Pancreas (tissue), 10 donors: ENCODE measurements at regions not wholly inside any gene's neighbourhood (a gene's known extent, or its start where the extent isn't known, plus 50 kb on each side); places are given as distances from the start of the nearest gene placed in this dataset.

Source experiments
- ATAC-seq, 4 donors: fragments of 200-7000 bp; cut with Tn5 transposase; one replicate each; pipeline versions ENCODE4 v1.8.0 to v1.9.1; 2020; ENCODE audit warnings: mild to moderate bottlenecking in 4 of 4, moderate library complexity in 4 of 4
- DNase-seq, 6 donors: peaks; one replicate each; pipeline ENCODE4 v3.0.0-alpha.2; 2020
- FAIRE-seq: peaks from 2 replicates; lab custom pipeline; 2012; peaks lifted over from hg19 to GRCh38; lab: Jason Lieb, UNC
- H3K27ac ChIP-seq, 4 donors: fragments of 200-600 bp; sonication (generic); 1 replicate in 3 of 4; 2 replicates in 1 of 4; pipeline versions ENCODE4 v1.5.0 to v1.8.0; 2020
- H3K27me3 ChIP-seq, 4 donors: fragments of 200-600 bp; one replicate each; pipeline ENCODE4 v1.8.0; 2021
- H3K36me3 ChIP-seq, 3 donors: fragments of 200-600 bp; sonication (generic) in 1 of 3; one replicate each; pipeline versions ENCODE4 v1.5.0 to v1.8.0; 2020 to 2021
- H3K4me1 ChIP-seq, 3 donors: fragments of 200-600 bp; one replicate each; pipeline ENCODE4 v1.8.0; 2021
- H3K4me3 ChIP-seq, 4 donors: fragments of 200-600 bp; sonication (generic) in 2 of 4; one replicate each; pipeline versions ENCODE4 v1.5.0 to v1.8.0; 2020 to 2021
- H3K9me3 ChIP-seq, 4 donors: fragments of 200-600 bp; one replicate each; pipeline ENCODE4 v1.8.0; 2021
- WGBS, 2 donors: extraction: QIAGEN DNeasy Blood & Tissue Kit; methylation state at CpG; one replicate each; pipeline ENCODE4 v1.1.7; 2013; 5-methylcytosine and 5-hydroxymethylcytosine counted together
- intact Hi-C, 3 donors: fragments of 100-400 bp; cut with DNase I; formaldehyde crosslinking; loops; one replicate each; pipeline versions ENCODE4 v1.11.1 to v1.14.2; 2022
- TF ChIP-seq, protein P1 (sequence below), 4 donors: fragments of 200-600 bp; sonication (generic) in 3 of 4; IDR thresholded peaks; one replicate each; pipeline versions ENCODE4 v1.5.0 to v1.8.0; 2021; ENCODE audit warnings: antibody characterized with exemption in 4 of 4
- donor health status: healthy with polysubstance abuse.
- donor health status: DM: no; HTN: no; CAD: no; lungs with moderate emphysema.
- donor health status: DM: no; HTN: no; CAD: no.
- donor health status: control.
- donor health status: control.
- donor health status: Bipolar disorder and iron deficiency.
- donor health status: DM: yes; HTN: yes; CAD: no.
- donor health status: DM: no; HTN: no; CAD: no.
- donor health status: DM: no; HTN: no; CAD: no.
- donor health status: DM: yes; HTN: yes; CAD: no.

DNA sequence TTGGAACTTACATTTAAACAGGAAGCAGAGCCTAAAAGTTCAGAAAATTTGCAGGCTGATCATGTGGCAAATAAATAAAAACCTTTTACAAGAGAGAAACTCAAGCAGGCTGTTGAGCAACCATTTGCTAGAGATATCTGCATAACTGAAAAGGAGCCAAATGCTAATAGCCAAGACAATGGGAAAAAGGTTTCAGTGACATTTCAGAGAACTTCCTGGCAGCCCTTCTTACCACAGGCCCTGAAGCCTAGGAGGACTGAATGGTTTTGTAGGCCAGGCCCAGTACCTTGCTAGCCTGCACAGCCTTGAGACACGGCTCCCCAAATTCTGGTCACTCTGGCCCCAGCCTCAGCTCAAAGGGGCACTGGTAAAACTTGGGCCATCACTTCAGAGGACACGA lies 945.1 kb downstream of the ADGRL3 start:
- FAIRE-seq (no peak), ATAC-seq (no peak), DNase-seq (no peak)
- Histone ChIP-seq H3K27ac (no peak overlapping the region), H3K4me1 (no peaks in the 10 kb centered on the region), H3K27me3 (no peaks in the 10 kb centered on the region), H3K4me3 (no peak overlapping the region), H3K9me3 (no peaks in the 10 kb centered on the region), H3K36me3 (no peaks in the 10 kb centered on the region)
- 47 to 56% methylated on average over 2 of the region's 2 CpGs for WGBS, 2 donors
- intact Hi-C loops, result no loop called here
- TF ChIP-seq, protein P1, sequence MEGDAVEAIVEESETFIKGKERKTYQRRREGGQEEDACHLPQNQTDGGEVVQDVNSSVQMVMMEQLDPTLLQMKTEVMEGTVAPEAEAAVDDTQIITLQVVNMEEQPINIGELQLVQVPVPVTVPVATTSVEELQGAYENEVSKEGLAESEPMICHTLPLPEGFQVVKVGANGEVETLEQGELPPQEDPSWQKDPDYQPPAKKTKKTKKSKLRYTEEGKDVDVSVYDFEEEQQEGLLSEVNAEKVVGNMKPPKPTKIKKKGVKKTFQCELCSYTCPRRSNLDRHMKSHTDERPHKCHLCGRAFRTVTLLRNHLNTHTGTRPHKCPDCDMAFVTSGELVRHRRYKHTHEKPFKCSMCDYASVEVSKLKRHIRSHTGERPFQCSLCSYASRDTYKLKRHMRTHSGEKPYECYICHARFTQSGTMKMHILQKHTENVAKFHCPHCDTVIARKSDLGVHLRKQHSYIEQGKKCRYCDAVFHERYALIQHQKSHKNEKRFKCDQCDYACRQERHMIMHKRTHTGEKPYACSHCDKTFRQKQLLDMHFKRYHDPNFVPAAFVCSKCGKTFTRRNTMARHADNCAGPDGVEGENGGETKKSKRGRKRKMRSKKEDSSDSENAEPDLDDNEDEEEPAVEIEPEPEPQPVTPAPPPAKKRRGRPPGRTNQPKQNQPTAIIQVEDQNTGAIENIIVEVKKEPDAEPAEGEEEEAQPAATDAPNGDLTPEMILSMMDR (IDR thresholded peaks at IDR 0.05), result no peak

DNA sequence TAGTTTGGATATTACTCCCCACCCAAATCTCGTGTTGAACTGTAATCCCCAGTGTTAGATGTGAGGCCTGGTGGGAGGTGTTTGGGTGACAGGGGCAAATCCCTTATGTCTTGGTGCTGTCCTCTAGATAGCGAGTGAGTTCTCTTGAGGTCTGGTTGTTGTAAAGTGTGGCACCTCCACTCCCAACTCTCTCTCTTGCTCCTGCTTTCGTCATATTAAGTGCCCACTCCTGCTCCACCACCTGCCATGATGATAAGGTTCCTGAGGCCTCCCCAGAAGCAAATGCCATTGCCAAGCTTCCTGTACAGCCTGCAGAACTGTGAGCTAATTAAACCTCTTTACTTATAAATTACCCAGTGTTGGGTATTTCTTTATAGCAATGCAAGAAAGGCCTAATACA lies 944.3 kb downstream of the ADGRL3 start:
- WGBS, 2 donors, result 47 to 58% methylated on average over 3 of the region's 3 CpGs
- FAIRE-seq, result no peak
- TF ChIP-seq, protein P1 (IDR thresholded peaks at IDR 0.05), result no peak
- intact Hi-C loops, result no loop called here
- no peak for DNase-seq
- Histone ChIP-seq H3K36me3 (no peaks in the 10 kb centered on the region), H3K9me3 (no peaks in the 10 kb centered on the region), H3K27me3 (no peaks in the 10 kb centered on the region), H3K4me3 (no peak overlapping the region), H3K27ac (no peak overlapping the region), H3K4me1 (no peaks in the 10 kb centered on the region)
- no peak for ATAC-seq

DNA sequence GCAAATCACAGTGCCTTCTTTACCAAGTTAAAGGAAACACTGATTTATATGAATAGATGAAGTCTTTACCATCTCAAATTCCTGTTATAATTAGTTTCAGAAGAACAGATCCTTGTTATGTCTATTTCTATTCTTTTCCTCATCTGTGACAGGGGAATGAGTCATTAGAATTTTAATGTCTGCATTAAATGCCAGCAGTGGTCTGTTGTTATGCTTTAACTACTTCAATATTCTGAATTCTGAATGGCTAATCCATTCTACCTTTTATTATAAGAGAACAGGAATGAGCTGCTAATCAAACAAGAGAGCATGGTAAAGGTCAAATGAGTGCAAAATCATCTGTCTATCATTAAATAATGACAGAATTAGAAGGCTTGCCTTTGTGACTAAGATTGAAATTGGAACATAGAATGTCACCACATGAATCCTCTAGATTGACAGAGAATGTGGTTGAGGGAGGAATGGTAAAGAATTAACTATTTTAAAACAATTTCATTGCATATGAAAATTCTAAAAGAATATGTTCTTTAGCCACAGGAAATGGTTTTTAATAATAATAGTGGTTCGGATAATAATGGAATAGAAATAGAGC lies 935.5 kb downstream of the ADGRL3 start:
- no peak for ATAC-seq

DNA sequence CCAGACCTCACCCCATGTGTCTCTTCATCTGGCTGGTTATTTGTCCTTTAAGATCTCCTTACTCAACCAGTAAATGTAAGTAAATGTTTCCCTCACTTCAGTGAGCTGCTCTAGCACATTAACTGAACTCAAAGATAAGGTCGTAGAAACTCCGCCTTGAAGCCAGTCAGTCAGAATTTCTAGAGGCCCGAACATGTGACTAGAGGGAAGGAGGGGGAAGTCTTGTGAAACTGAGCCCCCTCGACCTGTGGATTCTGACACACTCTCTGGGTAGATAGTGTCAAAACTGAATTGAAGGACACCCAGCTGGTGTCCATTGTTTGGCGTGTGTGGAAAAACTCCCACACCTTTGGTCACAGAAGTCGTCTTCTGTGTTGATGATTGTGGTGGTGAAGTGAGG lies 933.9 kb downstream of the ADGRL3 start:
- H3K36me3 ChIP-seq, result no peaks in the 10 kb centered on the region
- no peak overlapping the region for H3K27ac ChIP-seq
- FAIRE-seq (no peak), DNase-seq (no peak), ATAC-seq (no peak)
- no peaks in the 10 kb centered on the region for H3K9me3 ChIP-seq
- TF ChIP-seq, protein P1 (IDR thresholded peaks at IDR 0.05), result no peak
- intact Hi-C loops, result no loop called here
- WGBS, 2 donors, result 41 to 53% methylated on average over 6 of the region's 6 CpGs
- no peaks in the 10 kb centered on the region for H3K4me1 ChIP-seq
- no peaks in the 10 kb centered on the region for H3K27me3 ChIP-seq
- H3K4me3 ChIP-seq, result no peak overlapping the region

More for the DNA sequence above, 935.5 kb downstream of the ADGRL3 start:
- no peak overlapping the region for H3K27ac ChIP-seq
- H3K9me3 ChIP-seq, result no peaks in the 10 kb centered on the region
- H3K36me3 ChIP-seq, result no peaks in the 10 kb centered on the region
- no peak for DNase-seq
- no peaks in the 10 kb centered on the region for H3K4me1 ChIP-seq
- no peak overlapping the region for H3K4me3 ChIP-seq
- H3K27me3 ChIP-seq, result no peaks in the 10 kb centered on the region
- no peak for FAIRE-seq
- WGBS, 2 donors, result 36 to 68% methylated on average over 1 of the region's 1 CpG
- TF ChIP-seq, protein P1 (IDR thresholded peaks at IDR 0.05), result no peak
- intact Hi-C loops, result no loop called here

DNA sequence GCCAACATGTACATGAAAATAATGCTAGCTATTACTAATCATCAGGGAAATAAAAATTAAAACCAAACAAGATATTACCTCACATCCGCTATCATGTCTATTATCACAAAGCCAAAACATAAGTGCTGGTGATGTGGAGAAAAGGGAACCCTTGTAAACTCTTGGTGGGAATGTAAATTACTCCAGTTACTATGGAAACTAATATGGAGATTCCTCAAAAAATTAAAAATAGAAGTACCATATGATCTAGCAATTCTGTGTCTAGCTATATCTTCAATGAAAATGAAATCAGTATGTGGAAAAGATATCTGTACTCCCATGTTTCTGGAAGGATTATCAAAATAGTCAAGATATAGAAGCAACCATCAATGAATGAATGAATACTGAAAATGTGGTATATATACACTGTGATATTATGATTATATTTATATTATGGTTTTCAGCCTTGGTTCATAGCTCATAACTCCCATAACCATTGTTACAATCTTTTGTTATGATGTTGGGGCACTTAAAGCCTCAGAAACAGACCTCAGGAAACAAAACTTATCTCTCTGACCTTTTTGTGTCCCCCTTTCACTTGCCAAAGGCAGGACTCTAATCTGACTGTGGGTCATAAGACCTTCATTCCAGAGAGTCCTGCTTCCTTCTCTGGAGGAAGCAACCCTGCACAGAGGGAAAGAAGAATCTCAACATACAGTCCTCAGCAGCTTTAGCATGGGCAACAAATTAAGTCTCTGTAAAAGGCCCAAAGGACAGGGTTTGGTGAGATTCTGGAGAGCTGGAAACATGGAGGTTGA lies 933.2 kb downstream of the ADGRL3 start:
- 90 to 92% methylated on average over 1 of the region's 1 CpG for WGBS, 2 donors
- DNase-seq (no peak), FAIRE-seq (no peak), ATAC-seq (no peak)
- Histone ChIP-seq H3K4me1 (no peaks in the 10 kb centered on the region), H3K4me3 (no peak overlapping the region), H3K36me3 (no peaks in the 10 kb centered on the region), H3K27me3 (no peaks in the 10 kb centered on the region), H3K9me3 (no peaks in the 10 kb centered on the region), H3K27ac (no peak overlapping the region)
- intact Hi-C loops, result no loop called here
- TF ChIP-seq, protein P1 (IDR thresholded peaks at IDR 0.05), result no peak
